Esophagus muscularis mucosa (tissue), 4 donors: ENCODE measurements at regions not wholly inside any gene's neighbourhood (a gene's known extent, or its start where the extent isn't known, plus 50 kb on each side); places are given as distances from the start of the nearest gene placed in this dataset.

Experiments used
- EP300 ChIP-seq: sonication (generic); formaldehyde crosslinking; IDR thresholded peaks from one replicate; pipeline ENCODE4 v1.6.1; 2017; ENCODE audit warnings: antibody characterized with exemption
- POLR2A ChIP-seq: fragments of 450-650 bp; IDR thresholded peaks from one replicate; pipeline ENCODE4 v1.6.1; 2017; ENCODE audit warnings: antibody characterized with exemption, moderate library complexity, mild to moderate bottlenecking, low read depth
- POLR2AphosphoS5 ChIP-seq, 2 donors: sonication (generic); formaldehyde crosslinking; IDR thresholded peaks; one replicate each; pipeline ENCODE4 v1.6.1; 2017; ENCODE audit warnings: antibody characterized with exemption in 2 of 2
- TF ChIP-seq, protein P1 (sequence below), 3 experiments: fragments of 200-600 bp in 2 of 3; fragments of 450-650 bp in 1 of 3; sonication (generic) in 2 of 3; IDR thresholded peaks; one replicate each; pipeline ENCODE4 v1.5.1; 2017 to 2019; ENCODE audit warnings: antibody characterized with exemption in 3 of 3, mild to moderate bottlenecking in 2 of 3, moderate library complexity in 1 of 3

DNA sequence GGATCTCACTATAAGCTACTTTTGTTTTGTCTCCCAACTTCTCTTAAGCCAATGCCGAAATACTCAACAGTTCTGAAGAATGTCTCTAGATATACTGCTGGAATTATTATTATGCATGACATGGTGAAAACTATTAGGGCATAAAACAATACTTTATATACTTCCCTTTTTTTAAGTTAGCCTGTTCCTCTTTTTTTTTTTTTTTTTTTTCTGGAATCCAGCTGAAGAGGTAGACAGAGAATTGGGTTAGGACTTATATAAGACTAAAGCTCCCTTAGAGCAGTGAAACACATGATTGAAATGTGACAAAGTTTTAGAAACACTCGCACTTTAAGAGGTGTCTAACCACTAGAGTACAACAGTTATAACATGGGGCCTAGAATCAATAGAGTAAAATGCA is 850.9 kb upstream of the PCDH9 start:
- TF ChIP-seq, protein P1, sequence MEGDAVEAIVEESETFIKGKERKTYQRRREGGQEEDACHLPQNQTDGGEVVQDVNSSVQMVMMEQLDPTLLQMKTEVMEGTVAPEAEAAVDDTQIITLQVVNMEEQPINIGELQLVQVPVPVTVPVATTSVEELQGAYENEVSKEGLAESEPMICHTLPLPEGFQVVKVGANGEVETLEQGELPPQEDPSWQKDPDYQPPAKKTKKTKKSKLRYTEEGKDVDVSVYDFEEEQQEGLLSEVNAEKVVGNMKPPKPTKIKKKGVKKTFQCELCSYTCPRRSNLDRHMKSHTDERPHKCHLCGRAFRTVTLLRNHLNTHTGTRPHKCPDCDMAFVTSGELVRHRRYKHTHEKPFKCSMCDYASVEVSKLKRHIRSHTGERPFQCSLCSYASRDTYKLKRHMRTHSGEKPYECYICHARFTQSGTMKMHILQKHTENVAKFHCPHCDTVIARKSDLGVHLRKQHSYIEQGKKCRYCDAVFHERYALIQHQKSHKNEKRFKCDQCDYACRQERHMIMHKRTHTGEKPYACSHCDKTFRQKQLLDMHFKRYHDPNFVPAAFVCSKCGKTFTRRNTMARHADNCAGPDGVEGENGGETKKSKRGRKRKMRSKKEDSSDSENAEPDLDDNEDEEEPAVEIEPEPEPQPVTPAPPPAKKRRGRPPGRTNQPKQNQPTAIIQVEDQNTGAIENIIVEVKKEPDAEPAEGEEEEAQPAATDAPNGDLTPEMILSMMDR (IDR thresholded peaks at IDR 0.05), result no peak
- TF ChIP-seq POLR2AphosphoS5 (IDR thresholded peaks at IDR 0.05) (no peak), POLR2A (no peak), EP300 (no peak)
